Bronchial epithelial cell (primary cell): ENCODE measurements at regions not wholly inside any gene's neighbourhood (a gene's known extent, or its start where the extent isn't known, plus 50 kb on each side); places are given as distances from the start of the nearest gene placed in this dataset.

Experiments
- DNase-seq: peaks from one replicate; pipeline ENCODE4 v3.0.0-alpha.2; 2010; ENCODE audit warnings: low read depth
- FAIRE-seq: peaks from 2 replicates; lab custom pipeline; 2011; peaks lifted over from hg19 to GRCh38; lab: Jason Lieb, UNC
- H3K27me3 ChIP-seq: 2 replicates; pipeline ENCODE4 v1.5.1; 2011; ENCODE audit warnings: low read length; ENCODE audit not compliant: control insufficient read depth, insufficient read depth
- H3K36me3 ChIP-seq: 2 replicates; pipeline ENCODE4 v1.5.1; 2011; ENCODE audit warnings: low read length; ENCODE audit not compliant: control insufficient read depth, insufficient read depth
- H3K4me3 ChIP-seq: 2 replicates; pipeline ENCODE4 v1.5.1; 2011; ENCODE audit warnings: mild to moderate bottlenecking, low read depth, low read length, control low read depth
- CTCF ChIP-seq: IDR thresholded peaks from 2 replicates; pipeline ENCODE4 v1.5.1; 2011; ENCODE audit warnings: mild to moderate bottlenecking, moderate library complexity, low read length, control low read depth, inconsistent platforms; ENCODE audit not compliant: insufficient read depth, severe bottlenecking

- Histone ChIP-seq H3K27me3 (peaks cover 2% of the 10 kb centered on the region), H3K4me3 (no peak overlapping the region), H3K36me3 (no peaks in the 10 kb centered on the region)
- no peak for FAIRE-seq
- TF ChIP-seq CTCF: peak; percentile 22
- DNase-seq: peak; percentile 47
Observed at GRCh38 chr5:109479260-109479860, 69.6 kb upstream of the PJA2 start.

GRCh38 chr5:109478830-109479229, 69.1 kb upstream of the PJA2 start:
- no peak for DNase-seq
- Histone ChIP-seq H3K4me3 (no peak overlapping the region), H3K27me3 (peaks cover 2% of the 10 kb centered on the region), H3K36me3 (no peaks in the 10 kb centered on the region)
- no peak for TF ChIP-seq CTCF
- no peak for FAIRE-seq

GRCh38 chr5:109476292-109476691, 66.5 kb upstream of the PJA2 start:
- Histone ChIP-seq H3K27me3 (no peaks in the 10 kb centered on the region), H3K4me3 (no peak overlapping the region), H3K36me3 (no peaks in the 10 kb centered on the region)
- no peak for TF ChIP-seq CTCF
- FAIRE-seq: no peak
- DNase-seq: no peak

GRCh38 chr5:109469896-109470662, 60.3 kb upstream of the PJA2 start:
- no peaks in the 10 kb centered on the region for H3K36me3 ChIP-seq
- DNase-seq (no peak), FAIRE-seq (no peak)
- no peak for TF ChIP-seq CTCF
- H3K4me3 ChIP-seq: no peak overlapping the region
- H3K27me3 ChIP-seq: no peaks in the 10 kb centered on the region

- H3K36me3 ChIP-seq: no peaks in the 10 kb centered on the region
- FAIRE-seq: no peak
- H3K4me3 ChIP-seq: no peak overlapping the region
- peak; percentile 63 for TF ChIP-seq CTCF
- peak; percentile 84 for DNase-seq
- H3K27me3 ChIP-seq: no peaks in the 10 kb centered on the region
Observed at GRCh38 chr5:109468737-109469420, 59.1 kb upstream of the PJA2 start.
